ENCODE measurements at regions not wholly inside any gene's neighbourhood (a gene's known extent, or its start where the extent isn't known, plus 50 kb on each side); places are given as distances from the start of the nearest gene placed in this dataset.
A peak's percentile ranks its signal among the peaks of the same experiment; 100 is the strongest.

GRCh38 chr10:84084342-84084741, 55.0 kb upstream of the GHITM start:
- Mint-ChIP-seq H3K4me3 (ENCODE audit: unreplicated experiment) (no peak overlapping the region), H3K4me1 (ENCODE audit: low read depth, unreplicated experiment) (peaks cover 2% of the 10 kb centered on the region), H3K27me3 (ENCODE audit: unreplicated experiment) (no peaks in the 10 kb centered on the region), H3K27ac (ENCODE audit: unreplicated experiment) (no peak overlapping the region), H3K36me3 (ENCODE audit: unreplicated experiment) (peaks cover 3% of the 10 kb centered on the region), H3K9me3 (ENCODE audit: unreplicated experiment) (peaks cover 2% of the 10 kb centered on the region)
- no peak for DNase-seq
- no peak for TF ChIP-seq CTCF (IDR thresholded peaks at IDR 0.05; ENCODE audit: partially characterized antibody, unreplicated experiment)

GRCh38 chr10:84087202-84087601, 52.1 kb upstream of the GHITM start:
- TF ChIP-seq CTCF (IDR thresholded peaks at IDR 0.05; ENCODE audit: partially characterized antibody, unreplicated experiment) = no peak
- no peaks in the 10 kb centered on the region for H3K27me3 Mint-ChIP-seq (ENCODE audit: unreplicated experiment)
- H3K4me3 Mint-ChIP-seq (ENCODE audit: unreplicated experiment) = no peak overlapping the region

GRCh38 chr10:84088626-84089025, 50.7 kb upstream of the GHITM start:
- DNase-seq = no peak
- peaks cover 7% of the 10 kb centered on the region for H3K4me1 Mint-ChIP-seq (ENCODE audit: low read depth, unreplicated experiment)

More at GRCh38 chr10:84087202-84087601, 52.1 kb upstream of the GHITM start:
- peaks cover 7% of the 10 kb centered on the region for H3K4me1 Mint-ChIP-seq (ENCODE audit: low read depth, unreplicated experiment)
- DNase-seq = no peak
- no peak overlapping the region for H3K27ac Mint-ChIP-seq (ENCODE audit: unreplicated experiment)
- peaks cover 3% of the 10 kb centered on the region for H3K36me3 Mint-ChIP-seq (ENCODE audit: unreplicated experiment)
- H3K9me3 Mint-ChIP-seq (ENCODE audit: unreplicated experiment) = peaks cover 2% of the 10 kb centered on the region

GRCh38 chr10:84089162-84089561, 50.1 kb upstream of the GHITM start:
- no peak overlapping the region for H3K27ac Mint-ChIP-seq (ENCODE audit: unreplicated experiment)
- no peak overlapping the region for H3K4me3 Mint-ChIP-seq (ENCODE audit: unreplicated experiment)
- TF ChIP-seq CTCF (IDR thresholded peaks at IDR 0.05; ENCODE audit: partially characterized antibody, unreplicated experiment) = no peak
- peaks cover 1% of the 10 kb centered on the region for H3K9me3 Mint-ChIP-seq (ENCODE audit: unreplicated experiment)
- H3K36me3 Mint-ChIP-seq (ENCODE audit: unreplicated experiment) = no peaks in the 10 kb centered on the region
- no peaks in the 10 kb centered on the region for H3K27me3 Mint-ChIP-seq (ENCODE audit: unreplicated experiment)
- H3K4me1 Mint-ChIP-seq (ENCODE audit: low read depth, unreplicated experiment) = peaks cover 7% of the 10 kb centered on the region
- DNase-seq = no peak

More at GRCh38 chr10:84088626-84089025, 50.7 kb upstream of the GHITM start:
- peak overlapping the region; percentile 3 for H3K27ac Mint-ChIP-seq (ENCODE audit: unreplicated experiment)
- H3K36me3 Mint-ChIP-seq (ENCODE audit: unreplicated experiment) = no peaks in the 10 kb centered on the region
- no peak for TF ChIP-seq CTCF (IDR thresholded peaks at IDR 0.05; ENCODE audit: partially characterized antibody, unreplicated experiment)
- H3K4me3 Mint-ChIP-seq (ENCODE audit: unreplicated experiment) = no peak overlapping the region
- no peaks in the 10 kb centered on the region for H3K27me3 Mint-ChIP-seq (ENCODE audit: unreplicated experiment)
- H3K9me3 Mint-ChIP-seq (ENCODE audit: unreplicated experiment) = peaks cover 2% of the 10 kb centered on the region

All from glutamatergic neuron (in vitro differentiated cells).